Activated naive CD4-positive, alpha-beta T cell treated with anti-CD3 and anti-CD28 coated beads, Interleukin-2, amount 10 ng/mL, durations not matched to agents 7 days and 5 days (primary cell): ENCODE measurements at regions not wholly inside any gene's neighbourhood (a gene's known extent, or its start where the extent isn't known, plus 50 kb on each side); places are given as distances from the start of the nearest gene placed in this dataset.
"Not testable (repeated sequence)": the region's sequence is repeated elsewhere in the genome, so short reads cannot be mapped to it uniquely, and the experiment has no call there.

Source experiments
- CTCF ChIA-PET: fragments of 350-600 bp; sonication (Branson Sonifier 250); formaldehyde crosslinking; loops from one replicate; lab custom pipeline; 2021; ENCODE audit warnings: antibody characterized with exemption; lab: Charles Lee
- DNase-seq: peaks from one replicate; pipeline ENCODE4 v3.0.0-alpha.2; 2020
- H3K27ac Mint-ChIP-seq: one replicate; pipeline ENCODE4 v1.8.0; 2021; ENCODE audit warnings: mild to moderate bottlenecking, moderate library complexity, mixed read lengths
- H3K27me3 Mint-ChIP-seq: one replicate; pipeline ENCODE4 v1.8.0; 2021; ENCODE audit warnings: mild to moderate bottlenecking, mixed read lengths
- H3K36me3 Mint-ChIP-seq: one replicate; pipeline ENCODE4 v1.8.0; 2021; ENCODE audit warnings: mixed read lengths
- H3K4me1 Mint-ChIP-seq: one replicate; pipeline ENCODE4 v1.8.0; 2021; ENCODE audit warnings: mixed read lengths
- H3K4me3 Mint-ChIP-seq: one replicate; pipeline ENCODE4 v1.8.0; 2021; ENCODE audit warnings: mild to moderate bottlenecking, moderate library complexity, mixed read lengths
- H3K9me3 Mint-ChIP-seq: one replicate; pipeline ENCODE4 v1.8.0; 2021; ENCODE audit warnings: mixed read lengths

DNA sequence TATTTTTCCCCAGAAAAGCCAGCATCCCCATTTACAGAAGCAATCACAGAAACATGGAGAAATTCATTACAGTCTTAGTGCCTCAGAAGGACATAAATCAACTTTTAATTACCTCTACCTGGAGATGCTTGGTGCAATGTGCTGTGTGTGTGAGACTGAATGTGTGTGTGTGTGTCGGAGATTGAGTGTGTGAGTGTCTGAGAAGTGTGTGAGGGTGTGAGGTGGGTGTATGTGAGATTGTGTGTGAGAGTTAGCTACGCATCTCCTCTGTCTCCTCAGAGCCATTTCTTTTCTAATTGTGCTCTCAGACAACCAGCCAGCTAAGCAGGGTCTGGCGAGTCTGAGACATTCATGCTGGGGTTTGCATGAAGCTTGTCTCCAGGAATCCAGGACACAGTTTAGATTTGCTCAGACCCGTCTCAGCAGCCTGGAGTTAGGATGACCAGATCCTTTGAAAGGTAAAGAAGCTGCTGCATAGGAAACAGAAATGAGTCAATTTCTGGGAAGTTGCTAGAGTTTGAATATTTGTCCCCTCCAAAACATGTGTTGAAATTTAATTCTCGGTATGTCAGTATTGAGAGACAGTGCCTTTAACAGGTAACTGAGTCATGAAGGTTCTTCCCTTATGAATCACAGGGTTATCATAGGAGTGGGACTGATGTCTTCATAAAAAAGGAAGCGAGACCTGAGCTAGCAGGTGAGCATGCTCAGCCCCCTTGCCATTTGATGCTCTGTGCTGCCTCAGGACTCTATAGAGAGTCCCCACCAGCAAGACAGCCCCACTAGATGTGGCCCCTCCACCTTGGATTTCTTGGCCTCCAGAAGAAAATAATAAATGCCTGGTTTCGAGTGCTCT lies 199.0 kb upstream of the PLGLB2 start:
- not testable (repeated sequence) for H3K36me3 Mint-ChIP-seq
- peak overlapping the region; percentile 91 for H3K27ac Mint-ChIP-seq

DNA sequence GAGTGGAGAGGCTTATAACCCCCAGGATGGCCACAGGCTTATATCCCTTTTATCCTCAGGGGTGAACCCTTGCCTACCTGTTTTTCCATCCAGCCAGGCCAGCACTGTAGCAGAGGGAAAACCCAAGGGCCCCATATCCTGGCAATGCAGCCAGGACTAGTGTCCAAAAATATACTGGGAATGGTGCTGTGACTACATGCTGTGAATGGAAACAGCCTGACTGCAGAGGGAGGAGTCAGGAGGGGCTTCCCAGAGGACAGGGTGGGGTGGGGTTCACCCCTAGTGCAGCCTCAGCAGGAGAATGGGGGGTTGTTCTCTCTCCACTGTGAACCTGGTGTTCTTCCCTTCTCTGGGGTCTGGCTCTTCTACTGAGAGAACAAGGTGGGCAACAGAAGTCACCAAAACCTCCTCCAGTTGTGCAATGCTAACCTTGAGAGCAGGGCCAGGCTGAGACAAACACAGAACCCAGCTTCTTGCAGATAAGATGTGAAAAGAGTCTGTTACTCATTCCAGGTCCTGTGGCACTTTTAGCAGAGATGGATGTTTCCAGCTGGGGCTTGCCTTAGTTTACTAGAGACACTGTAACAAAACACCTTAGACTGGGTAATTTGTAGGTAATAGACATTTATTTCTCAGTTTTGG lies 198.2 kb upstream of the PLGLB2 start:
- H3K27ac Mint-ChIP-seq, result peak overlapping the region; percentile 83
- CTCF ChIA-PET, H3K36me3 Mint-ChIP-seq, H3K4me3 Mint-ChIP-seq, H3K9me3 Mint-ChIP-seq, H3K27me3 Mint-ChIP-seq, DNase-seq, H3K4me1 Mint-ChIP-seq: not testable (repeated sequence)

More for the DNA sequence above, 199.0 kb upstream of the PLGLB2 start:
- H3K4me1 Mint-ChIP-seq, DNase-seq, CTCF ChIA-PET, H3K4me3 Mint-ChIP-seq, H3K9me3 Mint-ChIP-seq, H3K27me3 Mint-ChIP-seq: not testable (repeated sequence)

DNA sequence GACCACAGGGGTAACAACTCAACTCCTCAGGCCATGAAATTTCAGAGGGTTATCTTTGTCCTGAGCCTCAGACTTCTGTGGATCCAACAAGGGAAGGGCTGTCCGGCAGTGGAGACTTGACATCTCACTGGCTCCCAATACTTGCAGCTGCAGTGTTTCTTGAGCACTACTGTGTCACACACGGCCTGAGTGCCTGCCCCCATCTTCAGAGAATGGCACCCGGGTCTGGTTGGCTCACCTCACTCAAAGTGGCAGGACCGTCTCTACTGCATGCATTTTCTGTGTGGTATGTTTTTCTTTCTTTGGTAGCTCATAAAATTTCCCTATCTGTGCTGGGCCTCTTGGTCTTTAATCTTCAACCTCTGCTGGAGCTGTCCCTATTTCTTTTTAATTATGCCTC lies 193.2 kb upstream of the PLGLB2 start:
- H3K4me1 Mint-ChIP-seq, H3K4me3 Mint-ChIP-seq, H3K9me3 Mint-ChIP-seq, CTCF ChIA-PET, DNase-seq, H3K36me3 Mint-ChIP-seq, H3K27me3 Mint-ChIP-seq, H3K27ac Mint-ChIP-seq: not testable (repeated sequence)

DNA sequence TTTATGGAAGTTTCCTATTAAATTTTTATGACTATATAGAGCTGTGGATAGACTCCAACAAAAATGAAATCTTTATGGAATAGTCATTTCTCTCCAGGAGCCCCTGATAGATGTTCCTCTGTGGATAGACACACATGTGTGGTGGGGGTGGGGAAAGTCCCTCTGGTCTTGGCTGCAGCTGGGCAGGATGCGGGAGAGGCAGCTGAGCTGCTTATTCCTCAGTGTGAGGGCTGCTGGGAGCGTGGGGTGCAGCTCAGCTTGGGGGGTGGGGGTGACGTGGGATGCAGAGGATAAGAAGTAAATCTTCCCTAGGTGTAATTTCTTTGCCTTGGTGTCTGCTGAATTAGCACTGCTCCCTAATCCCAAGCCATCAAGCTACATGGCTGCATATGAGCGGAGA lies 192.8 kb upstream of the PLGLB2 start:
- H3K36me3 Mint-ChIP-seq, H3K4me3 Mint-ChIP-seq, H3K9me3 Mint-ChIP-seq, CTCF ChIA-PET, H3K4me1 Mint-ChIP-seq, H3K27ac Mint-ChIP-seq, H3K27me3 Mint-ChIP-seq: not testable (repeated sequence)
- peak; percentile 27 for DNase-seq

DNA sequence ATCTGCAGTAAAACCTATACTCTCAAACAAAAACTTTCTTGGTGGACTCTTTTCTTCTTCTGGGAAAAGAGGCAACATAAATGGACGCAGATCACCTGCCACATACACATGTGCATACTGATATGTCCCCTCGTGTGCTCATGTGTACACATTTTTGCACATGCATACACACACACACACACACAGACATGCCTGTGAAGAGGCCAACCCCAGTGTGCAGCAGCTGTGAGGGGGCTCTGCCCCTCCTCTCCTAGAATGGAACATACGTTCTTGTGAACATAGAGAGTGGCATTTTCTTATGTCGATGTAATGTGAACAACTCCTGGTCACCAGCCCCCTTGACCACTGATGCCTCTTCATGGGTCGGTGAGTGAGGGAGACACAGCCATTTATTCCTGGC lies 188.9 kb upstream of the PLGLB2 start:
- H3K4me1 Mint-ChIP-seq, H3K27me3 Mint-ChIP-seq, H3K9me3 Mint-ChIP-seq, DNase-seq, H3K27ac Mint-ChIP-seq, CTCF ChIA-PET, H3K4me3 Mint-ChIP-seq, H3K36me3 Mint-ChIP-seq: not testable (repeated sequence)

DNA sequence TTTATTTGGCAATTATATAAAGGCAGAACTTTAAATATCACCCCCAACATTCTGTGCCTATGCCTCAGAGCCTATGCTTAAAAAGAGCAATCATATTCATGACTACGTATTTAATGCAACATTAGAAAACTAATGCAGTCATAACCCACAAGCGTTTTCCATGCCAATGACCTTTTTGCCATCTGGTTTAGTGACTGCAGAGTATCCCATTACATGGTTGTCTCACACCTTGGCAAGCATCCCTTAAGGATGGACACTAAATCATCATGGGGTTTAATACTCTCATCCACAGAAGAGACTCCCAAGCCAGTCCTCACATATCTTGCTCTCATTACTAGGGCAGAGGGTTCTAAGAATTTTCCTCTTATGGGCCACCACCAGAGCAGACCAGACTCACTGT lies 188.2 kb upstream of the PLGLB2 start:
- H3K9me3 Mint-ChIP-seq, H3K4me1 Mint-ChIP-seq, H3K36me3 Mint-ChIP-seq, H3K27ac Mint-ChIP-seq, H3K4me3 Mint-ChIP-seq, CTCF ChIA-PET, H3K27me3 Mint-ChIP-seq, DNase-seq: not testable (repeated sequence)

DNA sequence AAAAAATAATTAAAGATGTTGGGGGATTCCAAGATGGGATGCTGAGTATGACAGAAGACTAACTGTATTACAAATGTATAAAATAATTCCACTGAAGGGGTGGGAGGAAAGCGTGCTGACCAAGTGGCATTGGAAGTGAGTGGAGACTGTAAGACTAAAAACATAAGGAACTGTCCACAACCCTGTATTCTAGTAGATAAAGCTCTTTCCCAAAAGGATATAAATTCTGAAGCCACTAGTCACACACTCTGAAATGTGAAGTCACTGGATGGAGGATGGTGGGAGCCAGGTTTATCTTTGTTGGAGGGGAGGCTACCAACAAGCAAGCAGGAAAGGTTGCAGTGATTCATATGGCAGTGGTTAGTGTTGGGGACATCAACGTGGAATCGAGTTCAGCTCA lies 182.8 kb upstream of the PLGLB2 start:
- H3K27ac Mint-ChIP-seq, DNase-seq, H3K9me3 Mint-ChIP-seq, H3K4me3 Mint-ChIP-seq, H3K27me3 Mint-ChIP-seq, CTCF ChIA-PET: not testable (repeated sequence)
- H3K4me1 Mint-ChIP-seq, result peaks cover 15% of the 10 kb centered on the region
- peaks cover 10% of the 10 kb centered on the region for H3K36me3 Mint-ChIP-seq

DNA sequence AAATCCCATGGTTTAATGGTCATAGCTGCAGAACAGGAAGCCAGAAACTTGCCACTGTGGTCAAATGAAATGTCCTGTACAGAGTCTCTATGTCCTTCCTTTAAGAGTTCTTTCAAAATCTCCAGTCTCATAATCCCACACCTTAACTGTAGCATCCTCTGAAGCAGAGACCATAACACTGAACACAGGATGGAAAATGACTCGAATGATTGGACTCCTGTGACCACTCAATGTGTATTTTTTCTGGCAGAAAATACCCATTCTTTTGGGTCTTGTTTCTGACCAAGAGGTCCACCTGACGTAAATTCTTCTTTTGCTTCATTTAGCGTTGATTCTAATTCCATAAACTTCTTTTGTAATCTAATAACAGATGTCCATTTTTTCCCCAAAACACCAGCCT lies 181.4 kb upstream of the PLGLB2 start:
- H3K9me3 Mint-ChIP-seq, H3K27me3 Mint-ChIP-seq, H3K27ac Mint-ChIP-seq, H3K4me3 Mint-ChIP-seq, CTCF ChIA-PET, DNase-seq: not testable (repeated sequence)
- Mint-ChIP-seq H3K4me1 (peaks cover 15% of the 10 kb centered on the region), H3K36me3 (peaks cover 10% of the 10 kb centered on the region)

DNA sequence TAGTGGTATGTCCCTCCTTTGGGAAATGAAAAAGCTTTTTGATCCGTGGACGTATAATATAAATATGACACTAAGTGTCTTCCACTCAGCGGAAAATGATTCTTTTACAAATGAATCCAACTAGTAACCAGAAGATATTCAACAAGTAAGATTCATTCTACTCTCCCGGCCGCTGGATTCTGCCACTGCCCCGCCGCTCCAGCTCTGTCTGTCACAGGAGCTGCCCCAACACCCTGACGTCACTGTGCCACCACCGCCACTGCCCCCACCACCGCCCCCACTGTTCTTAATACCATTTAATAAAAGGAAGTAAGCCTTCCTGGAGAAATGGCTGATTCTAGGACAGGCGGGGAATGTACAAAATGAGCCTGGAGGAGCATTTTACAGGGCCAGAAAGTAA lies 180.8 kb upstream of the PLGLB2 start:
- H3K4me3 Mint-ChIP-seq, DNase-seq, H3K9me3 Mint-ChIP-seq, CTCF ChIA-PET, H3K27me3 Mint-ChIP-seq, H3K27ac Mint-ChIP-seq: not testable (repeated sequence)
- Mint-ChIP-seq H3K4me1 (peaks cover 15% of the 10 kb centered on the region), H3K36me3 (peaks cover 10% of the 10 kb centered on the region)

DNA sequence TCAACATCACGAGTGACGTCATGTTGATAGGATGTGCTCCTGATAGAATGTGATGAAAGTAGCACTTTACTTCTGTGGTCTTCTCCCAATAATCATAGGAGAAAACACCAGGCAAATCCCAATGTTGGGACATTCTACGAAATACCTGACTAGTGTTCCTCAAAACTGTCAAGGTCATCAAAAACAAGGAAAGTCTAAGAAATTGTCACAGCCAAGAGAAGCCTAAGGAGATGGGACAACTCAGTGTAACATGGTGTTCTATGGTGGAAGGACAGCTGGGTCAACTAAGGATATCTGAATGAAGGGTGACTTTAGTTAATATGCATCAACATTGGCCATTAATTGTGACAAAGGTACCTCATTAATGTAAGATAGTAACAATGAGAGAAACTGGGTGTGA lies 180.0 kb upstream of the PLGLB2 start:
- H3K9me3 Mint-ChIP-seq, H3K27me3 Mint-ChIP-seq, DNase-seq, CTCF ChIA-PET, H3K27ac Mint-ChIP-seq, H3K4me3 Mint-ChIP-seq: not testable (repeated sequence)
- Mint-ChIP-seq H3K36me3 (peaks cover 10% of the 10 kb centered on the region), H3K4me1 (peaks cover 15% of the 10 kb centered on the region)

DNA sequence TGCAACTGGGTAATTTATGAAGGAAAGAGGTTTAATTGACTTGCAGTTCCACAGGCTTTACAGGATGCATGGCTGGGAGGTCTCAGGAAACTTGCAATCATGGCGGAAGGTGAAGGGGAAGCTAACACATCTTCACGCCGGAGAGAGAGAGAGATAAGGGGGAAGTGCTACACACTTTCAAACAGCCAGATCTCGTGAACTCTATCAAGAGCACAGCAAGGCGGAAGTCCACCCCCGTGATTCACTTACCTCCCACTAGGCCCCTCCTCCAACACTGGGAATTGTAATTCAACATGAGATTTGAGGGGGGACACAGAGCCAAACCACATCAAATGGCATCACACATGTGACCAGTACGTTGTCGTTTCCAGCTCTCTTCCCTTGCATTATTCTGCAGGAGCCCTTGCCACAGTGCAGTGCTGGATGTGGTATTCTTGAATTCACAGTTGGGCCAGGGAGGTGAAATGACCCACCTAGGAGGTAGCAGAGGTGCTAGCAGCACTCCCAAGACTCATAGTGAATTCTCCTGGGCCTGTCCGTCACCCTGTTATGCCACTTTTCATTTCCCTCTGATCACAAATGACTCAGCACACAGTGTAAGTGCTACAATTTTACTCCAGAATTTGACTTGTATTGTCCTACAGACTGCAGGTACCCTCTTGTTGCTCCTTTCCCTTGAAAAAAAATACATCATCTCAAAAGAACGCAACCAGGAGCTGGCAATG lies 179.2 kb upstream of the PLGLB2 start:
- H3K9me3 Mint-ChIP-seq, H3K27me3 Mint-ChIP-seq, DNase-seq, H3K4me3 Mint-ChIP-seq, CTCF ChIA-PET: not testable (repeated sequence)
- H3K4me1 Mint-ChIP-seq, result peaks cover 15% of the 10 kb centered on the region
- peak overlapping the region; percentile 62 for H3K27ac Mint-ChIP-seq
- H3K36me3 Mint-ChIP-seq, result peaks cover 10% of the 10 kb centered on the region

DNA sequence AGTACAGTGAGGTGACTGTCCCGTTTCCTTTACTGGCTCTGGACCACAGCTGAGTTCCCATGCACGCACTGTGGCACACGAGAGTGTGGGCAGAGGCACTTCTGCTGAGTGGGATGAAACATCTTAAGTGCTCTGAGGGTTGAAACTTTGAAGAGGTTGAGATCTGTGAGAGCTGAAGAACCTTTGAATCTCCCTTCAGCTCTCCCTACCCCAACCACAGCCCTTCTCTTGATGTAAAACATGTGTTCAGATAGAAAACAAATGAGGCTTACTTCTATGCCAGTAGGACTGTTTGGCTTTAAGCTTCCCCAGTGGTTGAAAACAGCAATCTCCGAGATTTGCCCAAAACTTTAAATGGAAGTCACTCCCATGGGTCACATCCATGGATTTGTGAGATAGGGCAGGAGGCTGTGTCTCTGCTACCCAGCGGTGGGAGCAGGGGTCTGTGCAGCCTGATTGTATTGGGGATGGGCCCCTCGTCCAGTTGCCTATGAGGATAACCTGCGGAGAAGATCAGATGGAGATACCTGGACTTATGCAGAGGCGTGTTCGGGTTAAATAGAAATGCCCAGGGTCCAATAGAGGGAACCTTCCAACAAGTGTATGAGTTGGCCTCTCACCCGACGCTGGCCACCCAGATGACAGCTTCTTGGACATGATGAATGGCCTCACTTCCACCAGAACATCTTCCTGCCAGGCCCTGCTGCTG lies 178.0 kb upstream of the PLGLB2 start:
- Mint-ChIP-seq H3K36me3 (peaks cover 10% of the 10 kb centered on the region), H3K4me1 (peaks cover 15% of the 10 kb centered on the region), H3K27ac (peak overlapping the region; percentile 88)
- H3K9me3 Mint-ChIP-seq, DNase-seq, H3K4me3 Mint-ChIP-seq, H3K27me3 Mint-ChIP-seq, CTCF ChIA-PET: not testable (repeated sequence)

DNA sequence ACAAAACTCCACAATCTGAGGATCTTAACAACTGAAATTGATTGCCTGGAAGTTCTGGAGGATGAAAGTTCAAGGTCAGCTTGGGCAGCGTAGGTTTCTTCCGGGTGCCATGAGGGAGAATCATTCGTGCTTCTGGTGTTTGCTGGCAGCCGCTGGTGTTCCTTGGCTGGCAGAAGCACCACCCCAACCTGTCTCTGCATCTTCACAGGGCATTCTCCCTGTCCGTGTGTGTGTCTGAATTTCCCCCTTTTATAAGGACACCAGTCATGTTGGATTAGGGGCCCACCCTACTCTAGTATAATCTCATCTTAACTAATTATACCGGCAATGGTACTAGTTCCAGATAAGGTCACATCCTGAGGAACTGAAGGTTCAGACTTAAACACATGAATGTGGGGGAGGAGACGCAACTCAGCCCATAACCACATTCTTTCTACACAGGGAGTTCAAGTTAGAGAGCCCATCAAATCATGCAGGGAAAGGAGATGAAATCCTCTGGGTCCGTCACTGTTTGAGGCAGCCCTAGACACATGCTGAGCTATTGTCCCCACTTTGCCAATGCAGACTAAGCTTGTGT lies 175.9 kb upstream of the PLGLB2 start:
- H3K9me3 Mint-ChIP-seq, H3K36me3 Mint-ChIP-seq, H3K27me3 Mint-ChIP-seq, CTCF ChIA-PET, DNase-seq, H3K4me3 Mint-ChIP-seq, H3K27ac Mint-ChIP-seq: not testable (repeated sequence)
- peaks cover 29% of the 10 kb centered on the region for H3K4me1 Mint-ChIP-seq

DNA sequence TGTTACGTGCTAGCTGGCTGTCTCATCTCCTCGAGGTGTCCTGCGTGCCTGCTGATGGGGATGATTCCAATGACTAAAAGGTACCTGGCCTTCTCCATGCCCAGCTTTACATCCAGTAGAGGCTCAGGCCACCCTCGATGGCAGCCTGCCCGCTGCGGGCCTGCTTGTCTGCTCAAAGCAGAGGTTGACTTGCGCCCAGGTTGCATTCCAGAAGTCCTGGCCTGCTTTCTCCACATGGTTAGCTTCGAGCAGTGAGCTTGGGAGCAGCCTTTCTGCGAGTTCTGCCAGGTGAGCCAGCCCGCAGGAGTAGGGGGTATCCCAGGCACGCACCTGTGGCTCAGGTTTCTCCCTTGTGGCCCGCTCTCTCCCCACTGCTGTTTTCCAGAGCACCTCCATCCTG lies 175.0 kb upstream of the PLGLB2 start:
- not testable (repeated sequence) for H3K27me3 Mint-ChIP-seq, H3K9me3 Mint-ChIP-seq, H3K36me3 Mint-ChIP-seq

More for the DNA sequence above, 175.0 kb upstream of the PLGLB2 start:
- H3K4me1 Mint-ChIP-seq, result peaks cover 28% of the 10 kb centered on the region
- H3K27ac Mint-ChIP-seq, DNase-seq, H3K4me3 Mint-ChIP-seq, CTCF ChIA-PET: not testable (repeated sequence)
